HCT116 (cell line): ENCODE measurements at regions not wholly inside any gene's neighbourhood (a gene's known extent, or its start where the extent isn't known, plus 50 kb on each side); places are given as distances from the start of the nearest gene placed in this dataset.
"Not testable (repeated sequence)": the region's sequence is repeated elsewhere in the genome, so short reads cannot be mapped to it uniquely, and the experiment has no call there.

Experiments
- ATAC-seq: fragments of 200-7000 bp; cut with Tn5 transposase; 2 replicates; pipeline ENCODE4 v1.9.1; 2020; ENCODE audit warnings: mild to moderate bottlenecking, moderate library complexity
- BruUV-seq: library from RNA; stranded (reverse); fragments of 400-500 nt; replicated peaks from 2 replicates; lab custom pipeline; 2021; lab: Mats Ljungman, UMichigan
- CTCF ChIA-PET: fragments of 300-600 bp; sonication (Branson Sonifier 250); formaldehyde crosslinking; loops from one replicate; lab custom pipeline; 2021; ENCODE audit warnings: antibody characterized with exemption; lab: Charles Lee
- POLR2A ChIA-PET: fragments of 300-600, 350-600 bp; sonication (Branson Sonifier 250); formaldehyde crosslinking; loops from one replicate; lab custom pipeline; 2021; ENCODE audit warnings: antibody characterized with exemption; lab: Charles Lee
- RAD21 ChIA-PET, 2 experiments: fragments of 300-600 bp; sonication (Branson Sonifier 250); formaldehyde crosslinking; loops; one replicate each; lab custom pipeline; 2023; ENCODE audit warnings: low total read pairs in 2 of 2; ENCODE audit not compliant: uncharacterized antibody in 2 of 2, unreplicated experiment in 2 of 2, low non-redundant PET in 1 of 2; lab: Charles Lee
- DNase-seq: peaks from one replicate; pipeline ENCODE4 v3.0.0-alpha.2; 2010; ENCODE audit warnings: low read depth, low spot score
- H2AFZ ChIP-seq: fragments of 200-600 bp; shearing (Covaris generic), sonication (generic); 2 replicates; pipeline ENCODE4 v1.6.1; 2017; ENCODE audit warnings: low read depth, mixed run types, mixed read lengths, antibody characterized with exemption, low read length; ENCODE audit not compliant: poor library complexity, severe bottlenecking
- H3K27ac ChIP-seq: 2 replicates; pipeline ENCODE4 v1.5.1; 2012; ENCODE audit warnings: low read depth, low read length
- H3K27me3 ChIP-seq: fragments of 200-600 bp; sonication (generic); 2 replicates; pipeline ENCODE4 v1.6.1; 2016; ENCODE audit warnings: mixed run types, low read length, mixed read lengths; ENCODE audit not compliant: insufficient read depth
- H3K36me3 ChIP-seq, 2 experiments: fragments of 200-500 bp in 1 of 2; fragments of 200-600 bp in 1 of 2; sonication (Bioruptor generic) in 1 of 2; sonication (generic) in 1 of 2; 2 replicates each; pipeline versions ENCODE4 v1.5.1 to v1.6.1; 2014 to 2016; ENCODE audit warnings: low read length in 2 of 2, inconsistent platforms in 1 of 2, mixed read lengths in 1 of 2, mixed run types in 1 of 2; ENCODE audit not compliant: insufficient read depth in 2 of 2, control insufficient read depth in 1 of 2
- H3K4me1 ChIP-seq, 2 experiments: fragments of 200-600 bp in 1 of 2; sonication (generic) in 1 of 2; 2 replicates each; pipeline versions ENCODE4 v1.5.1 to v1.6.1; 2012 to 2017; ENCODE audit warnings: low read length in 2 of 2, inconsistent platforms in 1 of 2, mild to moderate bottlenecking in 1 of 2, mixed read lengths in 1 of 2, mixed run types in 1 of 2, moderate library complexity in 1 of 2; ENCODE audit not compliant: insufficient read depth in 2 of 2, control insufficient read depth in 1 of 2
- H3K4me2 ChIP-seq: fragments of 200-600 bp; sonication (generic); 2 replicates; pipeline ENCODE4 v1.6.1; 2017; ENCODE audit warnings: mixed run types, low read length, mixed read lengths
- H3K4me3 ChIP-seq, 2 experiments: fragments of 200-600 bp in 1 of 2; sonication (generic) in 1 of 2; replicated peaks in 1 of 2; 2 replicates each; pipeline ENCODE4 v1.5.1; 2011 to 2016; ENCODE audit warnings: low read length in 2 of 2, control low read depth in 1 of 2, low read depth in 1 of 2, mild to moderate bottlenecking in 1 of 2, mixed read lengths in 1 of 2, mixed run types in 1 of 2
- H3K79me2 ChIP-seq: fragments of 200-600 bp; sonication (generic); 2 replicates; pipeline ENCODE4 v1.6.1; 2017; ENCODE audit warnings: mild to moderate bottlenecking, mixed run types, low read length, moderate library complexity, mixed read lengths; ENCODE audit not compliant: insufficient read depth
- H3K9ac ChIP-seq: fragments of 200-600 bp; sonication (generic); 2 replicates; pipeline ENCODE4 v1.6.1; 2016; ENCODE audit warnings: low read length, mixed read lengths
- H3K9me2 ChIP-seq: fragments of 200-600 bp; sonication (generic), shearing (Covaris generic); 2 replicates; pipeline ENCODE4 v1.6.1; 2017; ENCODE audit warnings: mixed run types, mild to moderate bottlenecking, moderate library complexity; ENCODE audit not compliant: insufficient read depth
- H3K9me3 ChIP-seq, 2 experiments: fragments of 200-500 bp in 1 of 2; fragments of 200-600 bp in 1 of 2; sonication (Bioruptor generic) in 1 of 2; sonication (generic) in 1 of 2; 2 replicates each; pipeline ENCODE4 v1.6.1; 2014 to 2017; ENCODE audit warnings: low read length in 2 of 2, mixed read lengths in 2 of 2, inconsistent platforms in 1 of 2, low read depth in 1 of 2, mild to moderate bottlenecking in 1 of 2, mixed run types in 1 of 2, moderate library complexity in 1 of 2; ENCODE audit not compliant: control insufficient read depth in 1 of 2, insufficient read depth in 1 of 2
- H4K20me1 ChIP-seq: fragments of 200-600 bp; sonication (generic), shearing (Covaris generic); 2 replicates; pipeline ENCODE4 v1.6.1; 2017; ENCODE audit warnings: mixed run types, mild to moderate bottlenecking, moderate library complexity; ENCODE audit not compliant: insufficient read depth
- CBX3 ChIP-seq: IDR thresholded peaks from 2 replicates; pipeline ENCODE4 v1.6.1; 2012; ENCODE audit warnings: low read depth
- EGR1 ChIP-seq: IDR thresholded peaks from 2 replicates; pipeline ENCODE4 v1.6.1; 2012; ENCODE audit warnings: low read depth
- EZH2 ChIP-seq: fragments of 200-600 bp; sonication (generic); IDR thresholded peaks from 2 replicates; pipeline ENCODE4 v1.6.1; 2017; ENCODE audit warnings: antibody characterized with exemption, mixed run types
- SP1 ChIP-seq: IDR thresholded peaks from 2 replicates; pipeline ENCODE4 v1.6.1; 2012; ENCODE audit warnings: low read depth
- TCF7L2 ChIP-seq: IDR thresholded peaks from 2 replicates; pipeline ENCODE4 v1.7.0; 2011; ENCODE audit warnings: borderline replicate concordance, inconsistent platforms; ENCODE audit not compliant: insufficient read depth, insufficient read length; ENCODE audit errors: extremely low read depth
- YY1 ChIP-seq: IDR thresholded peaks from 2 replicates; pipeline ENCODE4 v1.6.1; 2011; ENCODE audit warnings: low read length, low read depth, moderate library complexity, mild to moderate bottlenecking; ENCODE audit not compliant: insufficient replicate concordance; ENCODE audit errors: extremely low read depth
- ZFX ChIP-seq: fragments of 450-650 bp; IDR thresholded peaks from 2 replicates; pipeline ENCODE4 v1.6.1; 2017
- intact Hi-C: fragments of 100-400 bp; cut with micrococcal nuclease; formaldehyde crosslinking; loops from 2 replicates; pipeline ENCODE4 v1.10.0; 2022
- TF ChIP-seq, protein P1 (sequence below): IDR thresholded peaks from 2 replicates; pipeline ENCODE4 v1.6.1; 2011; ENCODE audit warnings: mild to moderate bottlenecking, low read length, moderate library complexity; ENCODE audit not compliant: insufficient replicate concordance; ENCODE audit errors: extremely low read depth
- TF ChIP-seq, protein P2 (sequence below): IDR thresholded peaks from 2 replicates; pipeline ENCODE4 v1.6.1; 2012

DNA sequence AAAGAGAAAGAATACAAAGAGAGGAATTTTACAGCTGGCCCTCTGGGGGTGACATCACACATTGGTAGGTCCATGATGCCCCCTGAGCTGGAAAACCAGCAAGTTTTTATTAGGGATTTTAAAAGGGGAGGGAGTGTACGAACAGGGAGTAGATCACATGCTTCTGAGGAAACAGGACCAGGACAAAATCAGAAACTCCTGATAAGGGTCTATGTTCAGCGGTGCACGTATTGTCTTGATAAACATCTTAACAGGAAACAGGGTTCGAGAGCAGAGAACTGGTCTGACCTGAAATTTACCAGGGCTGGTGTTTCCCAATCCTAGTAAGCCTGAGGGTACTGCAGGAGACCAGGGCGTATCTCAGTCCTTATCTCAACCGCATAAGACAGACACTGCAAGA lies 530.6 kb upstream of the ZNF717 start:
- H2AFZ ChIP-seq, intact Hi-C loops, H3K79me2 ChIP-seq, H3K36me3 ChIP-seq, H3K4me2 ChIP-seq, H3K27ac ChIP-seq, H3K9ac ChIP-seq, POLR2A ChIA-PET, H4K20me1 ChIP-seq, H3K4me1 ChIP-seq, CTCF ChIA-PET, H3K4me3 ChIP-seq, ATAC-seq, RAD21 ChIA-PET, H3K27me3 ChIP-seq, DNase-seq, BruUV-seq, H3K9me2 ChIP-seq: not testable (repeated sequence)
- peaks cover 8 to 16% of the 10 kb centered on the region in 2 experiments; a peak in 2 of 4 replicates for H3K9me3 ChIP-seq

DNA sequence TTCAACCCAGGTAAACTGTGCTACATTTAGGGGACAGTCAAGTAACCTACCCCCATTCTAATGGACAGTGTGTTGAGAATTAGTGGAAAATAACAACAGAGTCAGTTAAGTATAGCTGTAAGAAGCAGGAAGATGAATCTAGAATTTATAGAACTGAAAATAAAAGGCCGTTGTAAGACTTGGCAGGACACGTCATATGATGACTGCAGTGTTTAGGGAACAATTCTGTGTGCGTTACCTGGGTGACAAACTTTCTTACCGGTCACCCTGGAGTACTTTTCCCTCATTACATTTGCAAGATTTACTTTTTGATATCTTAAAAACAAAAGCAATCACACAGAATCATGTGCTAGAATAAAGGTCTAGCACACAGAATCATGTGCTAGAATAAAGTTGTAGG lies 536.3 kb upstream of the ZNF717 start:
- BruUV-seq = no TSS peak
- H2AFZ ChIP-seq = no peak overlapping the region
- POLR2A ChIA-PET = no interaction called here

More for the DNA sequence above, 536.3 kb upstream of the ZNF717 start:
- Histone ChIP-seq H3K4me1 (no peaks in the 10 kb centered on the region), H3K27ac (no peak overlapping the region), H3K9me2 (no peaks in the 10 kb centered on the region), H4K20me1 (no peaks in the 10 kb centered on the region), H3K9ac (no peak overlapping the region), H3K4me3 (no peak overlapping the region), H3K27me3 (no peaks in the 10 kb centered on the region), H3K79me2 (no peaks in the 10 kb centered on the region), H3K9me3 (peaks cover 0 to 11% of the 10 kb centered on the region in 2 experiments; a peak in 2 of 4 replicates), H3K36me3 (no peaks in the 10 kb centered on the region), H3K4me2 (no peak overlapping the region)
- intact Hi-C loops = no loop called here
- RAD21 ChIA-PET = no interaction called here
- CTCF ChIA-PET = no interaction called here
- TF ChIP-seq EZH2 (no peak), TCF7L2 (no peak), SP1 (no peak), CBX3 (no peak), EGR1 (no peak), YY1 (no peak), ZFX (no peak)
- TF ChIP-seq, protein P1, sequence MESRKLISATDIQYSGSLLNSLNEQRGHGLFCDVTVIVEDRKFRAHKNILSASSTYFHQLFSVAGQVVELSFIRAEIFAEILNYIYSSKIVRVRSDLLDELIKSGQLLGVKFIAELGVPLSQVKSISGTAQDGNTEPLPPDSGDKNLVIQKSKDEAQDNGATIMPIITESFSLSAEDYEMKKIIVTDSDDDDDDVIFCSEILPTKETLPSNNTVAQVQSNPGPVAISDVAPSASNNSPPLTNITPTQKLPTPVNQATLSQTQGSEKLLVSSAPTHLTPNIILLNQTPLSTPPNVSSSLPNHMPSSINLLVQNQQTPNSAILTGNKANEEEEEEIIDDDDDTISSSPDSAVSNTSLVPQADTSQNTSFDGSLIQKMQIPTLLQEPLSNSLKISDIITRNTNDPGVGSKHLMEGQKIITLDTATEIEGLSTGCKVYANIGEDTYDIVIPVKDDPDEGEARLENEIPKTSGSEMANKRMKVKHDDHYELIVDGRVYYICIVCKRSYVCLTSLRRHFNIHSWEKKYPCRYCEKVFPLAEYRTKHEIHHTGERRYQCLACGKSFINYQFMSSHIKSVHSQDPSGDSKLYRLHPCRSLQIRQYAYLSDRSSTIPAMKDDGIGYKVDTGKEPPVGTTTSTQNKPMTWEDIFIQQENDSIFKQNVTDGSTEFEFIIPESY = no peak
- TF ChIP-seq, protein P2, sequence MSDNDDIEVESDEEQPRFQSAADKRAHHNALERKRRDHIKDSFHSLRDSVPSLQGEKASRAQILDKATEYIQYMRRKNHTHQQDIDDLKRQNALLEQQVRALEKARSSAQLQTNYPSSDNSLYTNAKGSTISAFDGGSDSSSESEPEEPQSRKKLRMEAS = no peak
- ATAC-seq = no peak
- no peak for DNase-seq
